Hematopoietic multipotent progenitor cell treated with erythropoietin and hydrocortisone succinate and interleukin-3 and kit ligand, for 8 days (in vitro differentiated cells): ENCODE measurements at regions not wholly inside any gene's neighbourhood (a gene's known extent, or its start where the extent isn't known, plus 50 kb on each side); places are given as distances from the start of the nearest gene placed in this dataset.
A peak's percentile ranks its signal among the peaks of the same experiment; 100 is the strongest.

Experiments used
- DNase-seq: peaks from one replicate; pipeline ENCODE4 v3.0.0-alpha.2; 2015

DNA sequence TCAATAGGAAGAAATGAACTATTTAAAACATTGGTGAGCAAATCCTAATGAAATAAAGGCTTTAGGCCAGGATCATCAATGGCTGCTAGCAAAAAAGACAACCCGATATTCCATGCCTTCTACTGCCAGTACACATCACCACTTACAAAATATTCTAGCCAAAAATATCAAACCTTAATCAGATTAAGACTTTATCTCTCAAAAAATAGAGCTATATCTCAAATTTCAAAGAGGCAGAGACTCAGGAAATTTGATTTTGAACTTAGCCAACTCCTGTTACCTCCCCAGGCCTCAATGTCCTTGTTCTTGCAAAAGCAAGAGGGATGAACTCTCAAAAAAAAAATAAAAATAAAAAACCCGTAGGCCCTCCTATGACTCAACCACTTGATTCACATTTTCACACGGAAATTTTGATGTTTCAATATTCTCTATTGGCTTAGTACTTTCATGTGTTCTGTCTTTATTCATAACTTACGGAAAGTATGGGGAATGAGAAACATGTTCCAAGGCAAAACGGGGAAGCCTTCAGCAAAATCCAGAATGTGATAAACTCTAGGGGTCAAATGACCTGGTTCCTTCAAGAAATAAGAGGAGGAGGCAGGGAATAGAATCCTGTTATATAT lies 273.3 kb upstream of the ZPLD1 start:
- DNase-seq, result no peak

DNA sequence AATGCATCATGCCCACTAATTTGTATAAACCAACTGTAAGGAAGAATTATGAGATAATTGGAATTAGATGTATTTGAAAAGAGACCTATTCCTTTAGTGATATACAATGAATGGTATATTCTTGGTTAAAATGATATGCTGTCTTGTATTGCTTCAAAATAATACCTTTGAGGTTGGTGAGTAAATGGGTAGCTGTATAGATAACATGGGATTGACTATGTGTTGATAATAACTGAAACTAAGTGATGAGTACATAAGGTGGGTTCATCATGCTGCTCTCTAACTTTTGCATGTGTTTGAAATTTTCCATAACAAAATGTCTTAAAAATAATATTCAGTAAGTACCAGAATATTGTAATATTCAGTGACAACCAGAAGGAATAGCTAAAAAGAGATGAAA lies 272.6 kb upstream of the ZPLD1 start:
- no peak for DNase-seq

DNA sequence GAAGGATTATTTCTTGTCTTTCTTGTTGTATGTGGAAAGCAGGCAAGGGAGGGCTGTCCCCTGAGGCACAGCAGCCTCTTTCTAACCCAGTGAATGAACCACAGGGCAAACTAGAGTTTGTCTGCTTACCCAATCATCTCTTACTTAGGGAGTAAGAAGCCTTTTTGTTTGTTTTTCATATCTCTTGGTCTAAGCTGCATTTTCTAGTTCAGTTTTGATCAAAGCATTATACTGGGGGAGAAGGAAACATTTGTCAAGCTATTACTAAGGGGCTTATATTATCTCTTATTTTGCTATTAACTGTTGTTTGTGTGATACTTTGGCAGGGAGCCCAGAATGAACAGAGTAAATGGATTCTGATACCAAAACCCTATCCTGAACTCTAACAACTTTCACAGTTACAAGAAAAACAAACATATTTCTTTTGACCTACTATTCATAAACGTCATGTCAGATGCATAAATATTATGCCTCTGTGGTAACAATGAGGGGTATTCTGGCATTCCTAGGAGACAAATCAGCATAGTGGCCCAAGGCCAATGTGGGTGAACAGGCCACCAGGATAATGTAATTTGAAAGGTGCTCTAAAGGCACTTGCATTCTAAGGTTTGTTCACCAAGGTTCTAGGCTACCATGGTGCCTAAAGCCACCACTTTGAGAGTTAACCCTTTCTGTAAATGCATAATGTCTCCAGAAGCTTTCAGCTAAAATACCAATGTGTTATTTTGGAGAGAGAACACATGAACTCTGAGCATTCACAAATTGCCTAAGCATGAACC lies 271.6 kb upstream of the ZPLD1 start:
- peak; percentile 72 for DNase-seq

DNA sequence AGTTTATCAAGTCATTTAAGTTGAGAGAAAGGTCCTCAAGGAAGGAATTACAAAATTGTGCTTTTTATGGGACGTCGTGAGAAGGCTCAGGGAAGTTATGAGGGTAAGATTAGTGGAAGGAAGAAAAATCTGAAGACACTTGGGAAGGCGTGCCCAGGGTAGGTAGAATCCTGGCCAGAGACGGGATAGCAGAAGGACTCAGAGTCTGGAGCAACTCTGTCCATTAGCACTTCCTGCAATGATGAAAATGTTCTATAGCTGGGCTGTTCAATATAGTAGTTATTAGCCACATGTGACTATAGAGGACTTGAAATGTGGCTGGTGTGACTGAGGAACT lies 271.0 kb upstream of the ZPLD1 start:
- DNase-seq, result no peak

DNA sequence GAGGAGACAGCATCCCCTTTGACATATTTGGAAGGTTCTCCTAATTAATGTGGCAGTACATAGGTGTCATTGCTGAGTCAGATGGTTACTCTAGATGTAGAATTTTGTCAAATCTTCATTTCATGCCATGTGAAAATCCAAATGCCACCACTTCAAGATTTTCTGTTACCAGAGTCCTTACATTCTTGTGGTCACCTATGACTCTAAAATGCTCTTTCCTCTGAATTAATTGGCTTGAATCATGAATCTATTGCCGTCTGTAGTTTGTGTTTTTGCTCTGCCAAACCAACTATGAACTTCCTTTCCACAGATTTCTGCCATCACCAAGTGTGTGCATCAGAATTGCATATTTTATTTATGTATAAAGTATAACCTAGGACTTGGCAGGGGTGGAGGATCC lies 269.4 kb upstream of the ZPLD1 start:
- DNase-seq, result no peak

DNA sequence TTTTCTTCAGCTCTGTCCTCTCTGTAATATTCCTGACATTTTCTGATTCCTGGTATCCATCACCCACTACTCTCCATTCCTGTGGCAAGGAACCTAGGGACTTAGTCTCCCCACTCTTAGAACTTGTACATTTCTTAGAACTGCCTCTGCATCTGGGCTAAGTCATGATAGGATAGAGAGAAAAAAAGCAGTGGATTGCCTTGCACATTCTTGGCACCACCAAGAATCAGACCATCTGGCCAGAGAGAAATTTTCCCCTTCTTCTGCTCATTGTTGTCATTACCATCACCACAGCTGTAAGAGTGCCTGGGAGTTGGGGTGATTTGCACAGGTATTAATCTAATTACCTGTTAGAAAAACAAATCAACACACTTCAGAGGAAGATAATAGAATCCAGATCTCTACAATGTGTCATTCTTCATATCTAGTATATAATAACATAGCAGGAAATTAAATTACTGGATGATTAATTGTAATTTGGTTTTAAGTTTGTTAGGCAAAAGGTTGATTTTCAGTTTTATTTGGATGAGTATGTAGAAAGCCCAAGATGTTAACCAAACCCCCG lies 264.8 kb upstream of the ZPLD1 start:
- no peak for DNase-seq

DNA sequence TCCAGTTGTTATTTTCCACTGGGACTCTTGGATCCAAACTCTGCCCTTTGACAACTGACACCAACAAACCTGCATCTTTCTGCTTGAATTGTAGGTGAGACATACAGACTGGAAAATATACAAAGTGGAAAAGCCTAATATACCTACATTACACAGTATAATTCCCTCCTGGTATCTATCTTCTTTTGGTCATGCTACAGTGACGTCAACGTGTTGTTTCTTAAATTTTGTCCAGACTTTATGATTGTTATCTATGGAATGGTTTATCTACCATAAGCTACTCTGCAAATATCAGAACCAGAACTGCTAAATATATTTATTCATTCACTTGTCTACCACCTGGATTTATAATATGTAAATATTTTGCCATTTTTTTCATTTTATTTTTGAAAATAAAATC lies 264.3 kb upstream of the ZPLD1 start:
- DNase-seq, result no peak

DNA sequence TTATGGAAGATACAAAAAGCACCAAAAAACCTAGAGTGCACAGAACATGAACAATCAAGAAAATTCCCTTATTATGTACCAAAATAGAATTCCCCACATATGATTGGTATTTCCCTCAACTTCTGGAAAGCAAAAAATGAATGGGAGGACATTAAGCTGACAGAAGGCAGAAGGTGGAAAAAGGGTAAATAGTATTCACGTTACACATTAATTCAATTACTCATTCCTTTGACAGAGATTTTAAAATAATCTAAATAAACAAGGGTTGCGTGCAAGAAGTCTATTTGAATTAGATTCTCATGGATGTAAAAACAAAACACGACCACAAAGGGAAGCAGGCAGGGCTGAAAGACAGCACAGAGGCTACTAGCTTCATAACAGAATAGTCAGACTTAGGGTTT lies 260.5 kb upstream of the ZPLD1 start:
- no peak for DNase-seq

DNA sequence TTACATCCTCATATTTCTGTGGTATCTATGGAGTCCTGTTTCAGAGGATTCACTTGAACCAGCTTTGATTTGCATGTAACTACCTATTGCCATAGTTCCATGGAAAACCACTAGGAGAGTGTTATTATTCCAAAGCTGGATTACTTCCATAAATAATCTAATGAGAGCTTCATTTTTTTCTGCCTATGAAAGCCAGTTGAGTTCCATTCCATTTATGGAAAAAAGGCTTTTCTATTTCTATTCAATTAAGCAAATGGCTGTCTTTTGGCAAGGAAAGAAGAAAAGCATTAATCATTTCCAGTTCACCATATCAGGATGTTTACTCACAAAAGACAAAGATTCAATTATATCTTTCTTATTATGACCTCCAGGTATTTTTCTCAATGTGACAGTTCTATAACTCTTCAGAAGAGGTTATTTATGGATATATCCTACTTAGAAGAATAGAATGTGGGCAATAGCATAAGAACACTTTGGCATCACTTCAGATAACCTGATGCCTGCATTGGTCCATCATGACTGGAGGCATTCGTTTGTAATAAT lies 259.9 kb upstream of the ZPLD1 start:
- DNase-seq, result no peak

DNA sequence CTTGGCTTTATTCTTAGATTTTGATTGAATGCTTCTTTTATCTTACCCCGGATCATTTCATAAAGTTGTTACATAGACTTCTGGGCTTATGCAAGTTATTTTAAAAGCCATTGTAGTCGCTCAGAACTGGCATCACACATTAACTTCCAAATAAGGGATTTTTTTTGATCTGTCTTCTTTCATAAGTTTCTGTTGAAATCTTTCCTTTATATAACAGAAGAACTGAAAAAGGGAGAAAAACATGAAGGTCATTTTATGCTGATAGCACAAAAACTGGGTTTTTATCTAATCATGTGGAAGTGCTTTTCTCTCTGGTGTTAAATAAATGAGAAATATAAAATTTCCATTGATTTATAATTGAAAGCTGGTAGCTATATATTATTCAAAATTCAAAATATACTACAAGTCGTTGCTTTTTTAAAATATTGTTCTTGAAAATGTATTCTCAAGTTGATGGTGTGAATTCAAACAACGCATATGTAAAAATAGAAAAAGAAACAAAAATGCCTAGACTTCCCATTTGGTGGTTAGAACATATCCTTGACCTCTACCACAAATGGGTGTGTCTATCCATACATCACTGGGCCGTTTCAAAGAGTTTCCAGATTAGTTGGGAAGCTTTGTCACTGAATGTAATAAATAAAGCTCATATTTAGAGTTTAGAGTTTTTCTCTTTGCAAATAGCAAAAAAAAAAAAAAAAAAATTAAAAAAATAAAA lies 258.3 kb upstream of the ZPLD1 start:
- no peak for DNase-seq

DNA sequence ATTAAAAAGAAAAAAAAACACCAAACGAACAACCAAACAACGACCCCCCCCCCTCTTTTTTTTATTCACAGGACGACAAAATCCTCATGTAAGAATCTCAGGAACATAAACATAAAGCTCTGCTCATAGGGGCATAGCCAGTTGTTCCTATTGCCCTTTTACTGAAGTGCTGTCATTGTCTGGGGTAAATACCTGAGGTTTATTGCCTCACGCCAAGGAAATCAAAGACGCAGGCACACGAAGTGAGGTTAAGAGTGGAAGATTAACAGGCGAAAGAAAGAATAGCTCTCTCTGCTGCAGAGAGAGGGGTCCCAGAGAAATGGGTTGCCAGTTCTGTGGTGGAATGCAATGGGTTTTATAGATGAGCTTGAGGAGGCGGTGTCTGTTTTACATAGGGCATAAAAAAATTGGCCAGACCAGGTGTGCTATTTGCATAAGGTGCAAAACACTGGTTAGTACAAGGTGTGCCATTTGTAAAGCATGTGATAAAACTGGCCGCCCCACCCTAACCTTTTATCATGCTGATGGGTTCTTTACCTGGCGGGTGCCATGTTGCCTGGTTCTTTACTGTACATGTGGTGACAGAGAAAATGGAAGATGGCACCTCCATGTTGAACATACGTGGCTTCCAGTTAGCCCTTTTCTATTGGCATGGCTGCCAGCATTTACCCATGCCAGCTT lies 257.6 kb upstream of the ZPLD1 start:
- DNase-seq, result no peak

DNA sequence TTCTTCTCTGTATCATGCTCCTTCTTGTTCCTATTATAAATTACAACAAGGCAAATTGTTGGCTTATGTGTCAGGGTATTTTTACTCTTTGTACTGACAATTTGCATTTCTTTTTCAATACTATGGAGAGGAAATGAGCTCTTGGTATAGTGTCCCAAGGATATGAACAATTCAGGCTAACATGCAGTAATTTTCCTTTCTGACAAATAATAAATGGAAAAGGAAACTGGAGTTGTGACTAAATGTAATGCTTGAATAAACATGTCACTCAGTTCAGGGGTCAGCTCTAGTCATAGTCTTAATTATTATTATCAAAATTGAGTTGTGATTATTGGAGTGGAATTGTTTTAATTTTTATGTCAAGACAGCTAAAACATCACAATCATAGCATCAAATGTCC lies 256.0 kb upstream of the ZPLD1 start:
- DNase-seq, result no peak

DNA sequence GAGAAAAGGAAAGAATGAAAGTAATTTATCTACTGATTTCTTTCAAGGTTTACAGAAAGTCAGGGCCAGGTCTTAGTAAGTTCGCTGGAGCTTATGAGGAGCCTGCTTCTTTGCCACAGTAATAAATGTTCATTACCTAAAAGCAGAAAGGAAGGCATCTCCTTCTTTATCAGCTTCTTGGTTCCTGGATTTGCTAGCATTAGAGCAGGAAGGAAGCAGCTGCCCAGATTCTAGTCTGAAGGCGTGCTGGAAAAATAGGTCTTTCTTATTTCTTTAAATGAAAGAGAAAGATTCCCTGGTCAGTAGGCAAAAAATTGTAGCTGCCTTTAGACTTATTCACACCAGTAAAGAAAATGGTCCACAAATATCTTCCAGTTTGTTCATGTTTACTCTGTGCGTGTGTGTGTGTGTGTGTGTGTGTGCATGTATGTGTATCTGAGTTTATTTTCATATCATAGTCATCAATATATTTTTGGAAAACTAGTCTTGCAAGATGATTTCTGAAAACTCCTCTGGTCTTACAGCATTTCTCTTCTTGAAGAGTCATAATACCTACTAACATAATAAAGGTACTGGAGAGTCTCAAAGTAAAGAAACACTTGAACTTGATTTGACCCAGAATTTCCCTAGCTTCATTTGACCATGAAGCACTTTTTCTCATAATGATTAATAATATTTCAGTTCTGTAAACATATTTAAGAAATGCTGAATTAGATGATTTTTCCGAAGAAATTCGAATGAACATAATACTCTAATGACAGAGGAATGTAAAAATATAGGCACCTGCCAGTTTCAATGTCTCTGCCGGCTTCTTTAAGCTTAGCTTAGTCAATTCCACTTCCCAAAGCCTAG lies 255.3 kb upstream of the ZPLD1 start:
- peak; percentile 18 for DNase-seq

DNA sequence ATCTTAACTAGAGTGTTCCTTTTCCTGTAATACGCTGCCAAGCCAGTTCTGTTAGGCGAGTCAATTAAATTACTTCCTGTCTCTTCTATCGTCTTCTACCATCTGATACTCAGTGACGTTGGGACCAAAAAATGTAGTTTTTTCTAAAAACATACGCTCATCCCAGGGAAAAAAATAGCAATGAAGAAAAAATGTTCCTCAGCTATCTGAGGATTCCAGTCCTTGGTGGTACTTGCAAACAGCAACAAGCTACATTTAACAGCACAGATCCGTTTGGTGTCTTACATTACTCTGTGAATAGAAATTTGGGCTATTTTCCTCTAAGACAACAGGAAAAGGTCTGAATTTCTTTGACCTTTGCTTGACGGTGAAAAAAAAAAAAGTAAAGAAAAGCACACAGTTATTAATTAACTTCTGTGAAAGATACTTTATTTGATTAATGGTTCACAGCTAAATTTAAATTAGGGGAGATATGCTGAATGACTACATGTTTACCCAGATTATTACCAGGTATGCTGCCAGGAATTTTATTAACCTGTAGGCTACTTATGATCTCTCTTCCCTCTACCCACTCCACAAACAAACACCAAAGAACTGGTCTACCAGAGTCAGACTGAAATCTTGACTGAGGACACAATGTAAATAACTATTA lies 254.4 kb upstream of the ZPLD1 start:
- peak; percentile 69 for DNase-seq

DNA sequence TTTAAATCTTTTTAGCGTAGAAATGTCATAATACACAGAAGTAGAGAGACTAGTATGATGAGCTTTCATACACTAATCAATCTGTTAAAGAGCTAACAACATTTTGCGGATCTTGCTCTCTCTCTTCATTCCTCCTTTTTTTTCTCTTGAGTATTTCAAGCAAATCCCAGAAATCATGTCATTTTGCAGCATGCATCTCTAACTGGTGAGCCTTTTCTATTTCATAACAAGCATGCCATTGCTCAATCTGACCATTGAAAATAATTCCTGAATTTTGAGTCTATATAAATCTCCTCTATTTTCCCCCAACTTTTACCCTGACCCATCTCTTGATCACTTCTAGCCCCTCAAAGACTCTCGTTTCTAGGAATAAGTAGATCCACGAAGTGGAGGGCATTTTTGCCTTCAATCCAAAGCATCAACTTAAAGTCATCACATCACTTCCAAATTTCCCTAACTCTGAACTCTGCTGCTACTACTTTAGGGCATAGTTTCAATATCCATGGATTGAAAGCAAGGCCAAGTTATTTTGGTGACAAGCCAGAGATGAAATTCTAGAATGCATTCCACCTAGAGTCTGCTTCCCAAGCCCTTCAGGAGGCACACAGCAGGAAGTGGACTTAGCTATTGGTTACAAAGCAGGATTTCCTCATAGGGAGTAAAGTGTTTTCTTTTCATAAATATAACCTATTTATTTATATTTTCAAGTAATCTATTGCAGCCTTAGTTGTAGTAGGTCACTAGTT lies 253.5 kb upstream of the ZPLD1 start:
- no peak for DNase-seq

DNA sequence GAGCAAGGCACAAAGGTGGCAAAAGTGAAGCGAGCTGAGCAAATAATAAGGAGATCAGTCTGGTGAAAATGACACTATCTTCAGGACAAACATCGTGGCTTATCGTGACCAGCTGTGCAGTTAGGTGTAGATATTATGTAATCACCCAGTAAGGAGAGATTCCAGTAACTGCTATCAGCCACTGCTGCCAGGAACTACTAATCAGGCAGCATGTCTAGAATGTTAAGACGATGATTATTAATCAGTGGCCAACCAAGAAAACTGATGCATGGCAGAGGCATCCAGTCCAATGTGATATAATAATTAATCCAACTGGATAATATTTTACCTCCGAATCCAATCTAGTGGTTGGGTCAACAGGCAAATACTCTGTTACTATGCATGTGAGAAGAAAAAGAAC lies 252.7 kb upstream of the ZPLD1 start:
- peak; percentile 93 for DNase-seq

DNA sequence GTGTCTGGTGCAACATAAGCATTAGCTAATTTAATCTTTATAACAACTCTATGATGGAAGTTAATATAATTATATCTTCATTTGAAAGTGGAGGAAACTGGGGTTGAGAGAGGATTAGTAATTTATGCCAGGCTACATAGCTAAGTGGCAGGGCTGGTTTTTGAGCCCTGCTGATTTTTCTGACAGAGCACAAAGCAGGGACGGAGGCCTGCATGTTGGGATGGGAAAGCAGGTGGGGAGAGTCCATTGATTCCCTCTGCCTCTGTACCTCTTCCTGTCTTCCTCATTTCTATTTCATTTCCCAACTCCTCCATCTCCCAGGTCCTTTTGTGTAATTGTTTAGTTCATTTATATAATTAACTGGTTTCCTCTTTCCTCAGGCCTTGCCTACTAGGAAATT lies 251.6 kb upstream of the ZPLD1 start:
- no peak for DNase-seq

DNA sequence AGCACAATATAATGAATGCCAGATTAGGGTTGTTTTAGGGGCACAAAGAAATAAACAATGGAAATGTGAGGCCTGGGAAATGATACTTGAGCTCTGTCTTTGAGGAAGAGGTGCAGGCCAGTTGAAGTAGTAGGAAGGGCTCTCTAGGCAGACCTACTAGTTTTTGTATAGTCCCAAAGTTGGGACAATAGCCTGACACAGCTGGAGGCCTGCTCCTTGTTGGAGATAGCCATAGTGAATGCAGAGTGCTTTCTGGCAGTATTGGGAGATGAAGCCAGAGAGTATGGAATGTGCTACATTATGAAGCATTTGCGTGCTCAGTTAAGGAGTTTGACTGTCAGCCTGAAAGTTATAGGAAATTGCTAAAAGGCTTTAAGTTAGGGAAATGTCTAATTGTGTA lies 251.2 kb upstream of the ZPLD1 start:
- no peak for DNase-seq

DNA sequence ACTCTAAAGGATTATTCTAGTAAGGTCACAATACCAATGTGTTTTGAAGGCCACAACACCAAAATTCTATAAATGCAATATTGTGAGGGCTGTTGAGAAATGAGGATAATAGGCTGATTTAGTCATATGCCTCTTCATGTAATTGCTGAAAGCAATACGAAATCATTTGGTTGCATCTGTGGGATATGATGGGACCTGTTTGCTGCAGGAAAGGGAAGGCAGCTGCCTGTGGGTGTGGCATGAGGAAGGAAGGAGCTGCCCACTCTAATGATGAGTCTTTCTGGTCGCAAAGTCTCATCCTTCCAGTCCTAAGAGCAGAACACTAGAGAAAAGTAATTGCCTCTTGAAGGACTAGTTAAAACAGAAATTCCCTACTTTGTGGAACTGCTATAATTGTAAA lies 245.3 kb upstream of the ZPLD1 start:
- no peak for DNase-seq

DNA sequence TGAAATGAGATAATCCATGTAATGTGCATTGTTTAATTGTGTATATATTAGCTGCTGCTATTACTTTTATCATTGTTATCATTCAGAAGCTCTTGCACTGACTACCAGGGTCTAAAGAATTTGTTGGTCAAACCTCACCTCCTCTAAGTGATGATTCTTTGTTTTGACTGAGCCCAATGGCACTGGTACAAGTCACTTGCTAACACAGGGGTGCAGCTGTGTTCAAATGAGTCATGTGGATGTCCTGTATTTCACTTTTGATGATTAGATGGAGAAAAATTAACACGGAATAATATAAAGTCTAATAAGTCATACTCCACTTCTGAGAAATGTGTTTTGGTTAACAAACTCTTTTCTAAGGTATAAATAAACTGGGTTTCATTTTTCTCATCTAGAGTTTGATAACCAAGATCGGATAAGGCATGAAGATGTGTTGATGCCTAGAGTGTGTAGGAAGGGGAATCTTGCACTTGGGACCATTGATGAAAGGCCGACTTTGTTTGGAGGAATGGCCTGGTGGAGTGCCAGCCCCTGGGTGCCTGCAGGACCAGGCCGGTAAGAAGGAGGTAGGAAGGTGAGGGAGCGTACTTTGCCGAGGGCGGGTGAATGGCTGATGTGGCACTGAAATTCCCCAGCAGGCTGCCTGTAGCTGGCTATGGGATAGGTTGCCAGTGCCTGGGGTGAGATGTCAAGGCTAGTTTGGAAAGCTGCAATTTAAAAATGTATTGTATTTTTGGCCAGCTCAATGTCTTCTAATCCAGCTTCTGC lies 244.7 kb upstream of the ZPLD1 start:
- DNase-seq, result no peak
